NCI-H1694 treated with DMSO at 0.1 percent for 48 hours (cell line): ENCODE measurements at regions not wholly inside any gene's neighbourhood (a gene's known extent, or its start where the extent isn't known, plus 50 kb on each side); places are given as distances from the start of the nearest gene placed in this dataset.

ENCODE experiments used
- DNase-seq: peaks from one replicate; lab custom pipeline; 2025; lab: John Stamatoyannopoulos, UW

GRCh38 chr20:12659942-12660341 lies 348.8 kb upstream of the SPTLC3 start:
- no peak for DNase-seq

GRCh38 chr20:12660918-12661317 lies 347.9 kb upstream of the SPTLC3 start:
- no peak for DNase-seq

GRCh38 chr20:12670301-12670700 lies 338.5 kb upstream of the SPTLC3 start:
- no peak for DNase-seq

- no peak for DNase-seq
Measured at GRCh38 chr20:12673352-12673751, 335.4 kb upstream of the SPTLC3 start.

GRCh38 chr20:12677925-12678324 lies 330.8 kb upstream of the SPTLC3 start:
- no peak for DNase-seq

GRCh38 chr20:12679447-12679846 lies 329.3 kb upstream of the SPTLC3 start:
- no peak for DNase-seq

- no peak for DNase-seq
Measured at GRCh38 chr20:12682613-12683012, 326.2 kb upstream of the SPTLC3 start.

GRCh38 chr20:12687476-12687875 lies 321.3 kb upstream of the SPTLC3 start:
- DNase-seq = no peak

GRCh38 chr20:12695937-12696336 lies 312.8 kb upstream of the SPTLC3 start:
- no peak for DNase-seq

- DNase-seq = no peak
Measured at GRCh38 chr20:12698817-12699216, 310.0 kb upstream of the SPTLC3 start.

- no peak for DNase-seq
Measured at GRCh38 chr20:12699374-12700228, 309.2 kb upstream of the SPTLC3 start.

- no peak for DNase-seq
Measured at GRCh38 chr20:12700701-12701100, 308.1 kb upstream of the SPTLC3 start.

GRCh38 chr20:12702312-12702711 lies 306.5 kb upstream of the SPTLC3 start:
- DNase-seq = no peak

- DNase-seq = no peak
Measured at GRCh38 chr20:12715371-12715770, 293.4 kb upstream of the SPTLC3 start.

- no peak for DNase-seq
Measured at GRCh38 chr20:12715991-12716680, 292.6 kb upstream of the SPTLC3 start.

GRCh38 chr20:12717061-12717460 lies 291.7 kb upstream of the SPTLC3 start:
- DNase-seq = no peak

- no peak for DNase-seq
Measured at GRCh38 chr20:12718619-12719018, 290.2 kb upstream of the SPTLC3 start.

- DNase-seq = no peak
Measured at GRCh38 chr20:12721636-12722035, 287.1 kb upstream of the SPTLC3 start.

GRCh38 chr20:12722091-12722490 lies 286.7 kb upstream of the SPTLC3 start:
- no peak for DNase-seq

GRCh38 chr20:12723811-12724210 lies 285.0 kb upstream of the SPTLC3 start:
- DNase-seq = no peak

GRCh38 chr20:12728782-12729181 lies 280.0 kb upstream of the SPTLC3 start:
- DNase-seq = no peak

- DNase-seq = no peak
Measured at GRCh38 chr20:12729326-12729725, 279.4 kb upstream of the SPTLC3 start.

- DNase-seq = no peak
Measured at GRCh38 chr20:12733811-12734210, 275.0 kb upstream of the SPTLC3 start.
